A549 (cell line): ENCODE measurements at regions not wholly inside any gene's neighbourhood (a gene's known extent, or its start where the extent isn't known, plus 50 kb on each side); places are given as distances from the start of the nearest gene placed in this dataset.

Experiments
- ATAC-seq, 2 experiments: fragments of 200-7000 bp in 1 of 2; fragments of >200 bp in 1 of 2; cut with Nextera tagmentation in 1 of 2; cut with Tn5 transposase in 1 of 2; 3 replicates each; pipeline versions ENCODE4 v1.8.0 to v1.9.1; 2018 to 2020; ENCODE audit warnings: mild to moderate bottlenecking in 1 of 2, moderate library complexity in 1 of 2
- CTCF ChIA-PET: fragments of 300-600 bp; sonication (Branson Sonifier 250); formaldehyde crosslinking; extraction: SDS; loops from one replicate; lab custom pipeline; 2021; ENCODE audit warnings: antibody characterized with exemption, inconsistent platforms; lab: Yijun Ruan, JAX
- POLR2A ChIA-PET: fragments of 350-600 bp; formaldehyde crosslinking; extraction: SDS; loops from one replicate; lab custom pipeline; 2021; ENCODE audit warnings: antibody characterized with exemption, inconsistent platforms; lab: Yijun Ruan, JAX
- DNase-seq, 2 experiments: peaks; one replicate each; pipeline versions ENCODE4 v3.0.0 to v3.0.0-alpha.2; 2011 to 2016; ENCODE audit warnings: low read depth in 1 of 2, low spot score in 1 of 2
- FAIRE-seq: peaks from 2 replicates; lab custom pipeline; 2011; peaks lifted over from hg19 to GRCh38; lab: Jason Lieb, UNC
- H3K27ac ChIP-seq, 2 experiments: fragments of >200 bp; sonication (Bioruptor Twin); formaldehyde crosslinking; 3 replicates each; pipeline ENCODE4 v1.5.1; 2016 to 2017
- H3K4me1 ChIP-seq: fragments of >200 bp; sonication (Bioruptor Twin); formaldehyde crosslinking; 3 replicates; pipeline ENCODE4 v1.6.1; 2016
- H3K4me2 ChIP-seq: fragments of >200 bp; sonication (Bioruptor Twin); formaldehyde crosslinking; 3 replicates; pipeline ENCODE4 v1.6.1; 2016
- H3K4me3 ChIP-seq: fragments of >200 bp; sonication (Bioruptor Twin); formaldehyde crosslinking; 3 replicates; pipeline ENCODE4 v1.5.1; 2016
- H3K9me3 ChIP-seq: fragments of >200 bp; sonication (Bioruptor Twin); formaldehyde crosslinking; 3 replicates; pipeline ENCODE4 v1.6.1; 2016
- CBX8 ChIP-seq: fragments of 200-600 bp; sonication (generic); IDR thresholded peaks from 2 replicates; pipeline ENCODE4 v1.6.1; 2016
- CHD2 ChIP-seq: fragments of 150-350 bp; IDR thresholded peaks from 2 replicates; pipeline ENCODE4 v1.6.1; 2014; ENCODE audit warnings: low read length; ENCODE audit not compliant: partially characterized antibody
- CHD4 ChIP-seq: fragments of 200-600 bp; sonication (generic); IDR thresholded peaks from 2 replicates; pipeline ENCODE4 v1.6.1; 2016; ENCODE audit warnings: antibody characterized with exemption, mild to moderate bottlenecking, borderline replicate concordance
- E2F6 ChIP-seq: IDR thresholded peaks from 2 replicates; pipeline ENCODE4 v1.6.1; 2012; ENCODE audit warnings: low read depth, borderline replicate concordance
- FOSB ChIP-seq: fragments of 250-450 bp; sonication (Bioruptor Pico); IDR thresholded peaks from 2 replicates; pipeline ENCODE4 v1.5.0; 2020; ENCODE audit warnings: mild to moderate bottlenecking, moderate library complexity
- FOSL2 ChIP-seq, 2 experiments: fragments of 450-650 bp in 1 of 2; fragments of >200 bp in 1 of 2; sonication (Bioruptor Twin) in 1 of 2; formaldehyde crosslinking; IDR thresholded peaks; 2 replicates each; pipeline versions ENCODE4 v1.5.0 to v1.6.1; 2016 to 2020; ENCODE audit warnings: mild to moderate bottlenecking in 1 of 2, moderate library complexity in 1 of 2
- GATA3 ChIP-seq: IDR thresholded peaks from 2 replicates; pipeline ENCODE4 v1.6.1; 2012; ENCODE audit warnings: borderline replicate concordance
- HMGXB4 ChIP-seq: fragments of 250-450 bp; sonication (Bioruptor Pico); IDR thresholded peaks from 2 replicates; pipeline ENCODE4 v1.5.0; 2021; ENCODE audit warnings: mild to moderate bottlenecking, moderate library complexity, borderline replicate concordance
- HOXB13 ChIP-seq: fragments of 250-450 bp; sonication (Bioruptor Pico); IDR thresholded peaks from 2 replicates; pipeline ENCODE4 v1.5.0; 2020; ENCODE audit warnings: low read depth, mild to moderate bottlenecking, moderate library complexity
- HOXB5 ChIP-seq: fragments of 250-450 bp; sonication (Bioruptor Pico); IDR thresholded peaks from 2 replicates; pipeline ENCODE4 v1.5.0; 2020; ENCODE audit warnings: mild to moderate bottlenecking, moderate library complexity
- NR3C1 ChIP-seq: fragments of >200 bp; sonication (Bioruptor Twin); formaldehyde crosslinking; IDR thresholded peaks from 3 replicates; pipeline ENCODE4 v1.6.1; 2017
- PBX3 ChIP-seq: IDR thresholded peaks from 2 replicates; pipeline ENCODE4 v1.6.1; 2012
- POLR2A ChIP-seq: IDR thresholded peaks from 2 replicates; pipeline ENCODE4 v1.6.1; 2012; ENCODE audit warnings: mild to moderate bottlenecking, low read length
- RCOR1 ChIP-seq: fragments of 150-350 bp; IDR thresholded peaks from 2 replicates; pipeline ENCODE4 v1.6.1; 2014; ENCODE audit warnings: antibody characterized with exemption, low read length, low read depth
- REST ChIP-seq: fragments of 200-600 bp; sonication (generic); IDR thresholded peaks from 2 replicates; pipeline ENCODE4 v1.6.1; 2016; ENCODE audit warnings: antibody characterized with exemption, mild to moderate bottlenecking, moderate library complexity
- RNF2 ChIP-seq: fragments of 200-600 bp; sonication (generic); IDR thresholded peaks from 2 replicates; pipeline ENCODE4 v1.6.1; 2016; ENCODE audit warnings: low read depth, mild to moderate bottlenecking, antibody characterized with exemption, moderate library complexity, borderline replicate concordance
- SMC3 ChIP-seq: fragments of >200 bp; sonication (Bioruptor Twin); formaldehyde crosslinking; IDR thresholded peaks from 3 replicates; pipeline ENCODE4 v1.6.1; 2018; ENCODE audit warnings: inconsistent platforms
- USF2 ChIP-seq: fragments of 450-650 bp; IDR thresholded peaks from 2 replicates; pipeline ENCODE4 v1.6.1; 2014; ENCODE audit warnings: antibody characterized with exemption
- ZFP36 ChIP-seq: fragments of 450-650 bp; IDR thresholded peaks from 2 replicates; pipeline ENCODE4 v1.6.1; 2014; ENCODE audit warnings: borderline replicate concordance; ENCODE audit not compliant: partially characterized antibody
- WGBS: methylation state at CpG from one replicate; pipeline ENCODE4 v1.1.6; 2017; ENCODE audit errors: missing lambda C conversion rate; 5-methylcytosine and 5-hydroxymethylcytosine counted together

GRCh38 chr1:112779665-112780526 is 64.8 kb upstream of the PPM1J start (continued):
- no peak for TF ChIP-seq PBX3
- no peak for TF ChIP-seq POLR2A

- CTCF ChIA-PET = interaction anchor here (1.4 to 1.9 kb wide), 3 partner anchors 11 to 61 kb away, joined by 4 to 6 read pairs (median 4); no protein-coding TSS in a partner anchor
- no peaks in the 10 kb centered on the region for H3K9me3 ChIP-seq
- WGBS = 0% methylated on average over 1 of the region's 1 CpG
- H3K4me1 ChIP-seq = no peaks in the 10 kb centered on the region
- no peak overlapping the region for H3K4me3 ChIP-seq
- no peak for FAIRE-seq
- POLR2A ChIA-PET = no interaction called here
- no peak for TF ChIP-seq CBX8
- TF ChIP-seq GATA3 = no peak
- no peak for TF ChIP-seq RNF2
- no peak for TF ChIP-seq FOSB
- no peak for TF ChIP-seq HMGXB4
- no peak for TF ChIP-seq RCOR1
- no peak for TF ChIP-seq USF2
- no peak for TF ChIP-seq CHD4
- no peak for TF ChIP-seq E2F6
- TF ChIP-seq SMC3 = no peak
- TF ChIP-seq NR3C1 = no peak
- no peak for TF ChIP-seq REST
- TF ChIP-seq CHD2 = no peak
- no peak for TF ChIP-seq HOXB5
- TF ChIP-seq FOSL2 (IDR thresholded peaks at IDR 0.05) = no peak
- no peak for TF ChIP-seq FOSL2 (CRISPR knock-in tag; IDR thresholded peaks at IDR 0.05)
- TF ChIP-seq ZFP36 = no peak
- no peak for TF ChIP-seq HOXB13 (CRISPR knock-in tag)
- no peak overlapping the region for H3K4me2 ChIP-seq
- no peak for DNase-seq
- H3K27ac ChIP-seq = no peak overlapping the region
- no peak for ATAC-seq
Measured at GRCh38 chr1:112778137-112778536, 63.0 kb upstream of the PPM1J start.
